ENCODE measurements at regions not wholly inside any gene's neighbourhood (a gene's known extent, or its start where the extent isn't known, plus 50 kb on each side); places are given as distances from the start of the nearest gene placed in this dataset.

GRCh38 chr14:48598458-48598857, 923.1 kb upstream of the MDGA2 start:
- Histone ChIP-seq H3K4me3 (no peak overlapping the region), H3K9me3 (no peaks in the 10 kb centered on the region), H3K27me3 (no peaks in the 10 kb centered on the region), H3K27ac (no peak overlapping the region), H3K4me1 (no peaks in the 10 kb centered on the region), H3K36me3 (no peaks in the 10 kb centered on the region)
- ATAC-seq (no peak), DNase-seq (no peak)
- 47% methylated on average over 6 of the region's 7 CpGs for WGBS (ENCODE audit: insufficient coverage, low coverage, low lambda C conversion rate, missing lambda C conversion rate)
- TF ChIP-seq CTCF (IDR thresholded peaks at IDR 0.05) (no peak), POLR2A (IDR thresholded peaks at IDR 0.05) (no peak)
- intact Hi-C loops (cut with DNase I): no loop called here

- intact Hi-C loops (cut with DNase I): no loop called here
- no peaks in the 10 kb centered on the region for H3K4me1 ChIP-seq
- no peak overlapping the region for H3K4me3 ChIP-seq
- 70% methylated on average over 1 of the region's 1 CpG for WGBS (ENCODE audit: insufficient coverage, low coverage, low lambda C conversion rate, missing lambda C conversion rate)
- TF ChIP-seq CTCF (IDR thresholded peaks at IDR 0.05): no peak
- TF ChIP-seq POLR2A (IDR thresholded peaks at IDR 0.05): no peak
- DNase-seq: no peak
- H3K9me3 ChIP-seq: no peaks in the 10 kb centered on the region
- no peaks in the 10 kb centered on the region for H3K27me3 ChIP-seq
- ATAC-seq: no peak
- H3K27ac ChIP-seq: no peak overlapping the region
- H3K36me3 ChIP-seq: no peaks in the 10 kb centered on the region
Observed at GRCh38 chr14:48586099-48586498, 910.7 kb upstream of the MDGA2 start.

- intact Hi-C loops (cut with DNase I): no loop called here
- 22% methylated on average over 2 of the region's 2 CpGs for WGBS (ENCODE audit: insufficient coverage, low coverage, low lambda C conversion rate, missing lambda C conversion rate)
- no peaks in the 10 kb centered on the region for H3K36me3 ChIP-seq
Observed at GRCh38 chr14:48584031-48584430, 908.6 kb upstream of the MDGA2 start.

GRCh38 chr14:48582938-48583337, 907.5 kb upstream of the MDGA2 start:
- Histone ChIP-seq H3K27me3 (no peaks in the 10 kb centered on the region), H3K36me3 (no peaks in the 10 kb centered on the region), H3K27ac (no peak overlapping the region), H3K4me3 (no peak overlapping the region), H3K9me3 (no peaks in the 10 kb centered on the region), H3K4me1 (no peaks in the 10 kb centered on the region)
- intact Hi-C loops (cut with DNase I): no loop called here
- ATAC-seq: no peak
- TF ChIP-seq POLR2A (IDR thresholded peaks at IDR 0.05) (no peak), CTCF (IDR thresholded peaks at IDR 0.05) (no peak)
- WGBS (ENCODE audit: insufficient coverage, low coverage, low lambda C conversion rate, missing lambda C conversion rate): 63% methylated on average over 2 of the region's 2 CpGs
- no peak for DNase-seq

More at GRCh38 chr14:48584031-48584430, 908.6 kb upstream of the MDGA2 start:
- Histone ChIP-seq H3K9me3 (no peaks in the 10 kb centered on the region), H3K4me3 (no peak overlapping the region), H3K27ac (no peak overlapping the region), H3K4me1 (no peaks in the 10 kb centered on the region), H3K27me3 (no peaks in the 10 kb centered on the region)
- TF ChIP-seq POLR2A (IDR thresholded peaks at IDR 0.05): no peak
- no peak for TF ChIP-seq CTCF (IDR thresholded peaks at IDR 0.05)
- ATAC-seq (no peak), DNase-seq (no peak)

GRCh38 chr14:48580692-48581091, 905.3 kb upstream of the MDGA2 start:
- WGBS (ENCODE audit: insufficient coverage, low coverage, low lambda C conversion rate, missing lambda C conversion rate): 67% methylated on average over 5 of the region's 5 CpGs
- no peak for ATAC-seq
- intact Hi-C loops (cut with DNase I): no loop called here

More at GRCh38 chr14:48580692-48581091, 905.3 kb upstream of the MDGA2 start:
- DNase-seq: no peak
- Histone ChIP-seq H3K4me1 (no peaks in the 10 kb centered on the region), H3K27ac (no peak overlapping the region), H3K4me3 (no peak overlapping the region), H3K9me3 (no peaks in the 10 kb centered on the region), H3K36me3 (no peaks in the 10 kb centered on the region), H3K27me3 (no peaks in the 10 kb centered on the region)
- TF ChIP-seq CTCF (IDR thresholded peaks at IDR 0.05) (no peak), POLR2A (IDR thresholded peaks at IDR 0.05) (no peak)
